ENCODE measurements at regions not wholly inside any gene's neighbourhood (a gene's known extent, or its start where the extent isn't known, plus 50 kb on each side); places are given as distances from the start of the nearest gene placed in this dataset.

- H3K27me3 ChIP-seq (ENCODE audit: insufficient read depth, low read depth, low read length) = no peaks in the 10 kb centered on the region
- H3K9me3 ChIP-seq (ENCODE audit: low read length) = no peaks in the 10 kb centered on the region
- no peak overlapping the region for H3K9ac ChIP-seq (ENCODE audit: low read length)
- no peak overlapping the region for H3K4me2 ChIP-seq (ENCODE audit: low read length)
- TF ChIP-seq POLR2AphosphoS5 (IDR thresholded peaks at IDR 0.05) = no peak
- no peak for TF ChIP-seq SMC3 (conservative IDR thresholded peaks at IDR 0.05; ENCODE audit: poor library complexity)
- no peak for TF ChIP-seq RAD21 (conservative IDR thresholded peaks at IDR 0.05)
- TF ChIP-seq EP300 (conservative IDR thresholded peaks at IDR 0.05; ENCODE audit: poor library complexity, severe bottlenecking) = no peak
- TF ChIP-seq TAF1 (IDR thresholded peaks at IDR 0.05; ENCODE audit: low read depth) = no peak
- TF ChIP-seq EZH2 (IDR thresholded peaks at IDR 0.05; ENCODE audit: borderline replicate concordance, insufficient read depth, low read length, poor library complexity, severe bottlenecking) = no peak
- TF ChIP-seq MXI1 (conservative IDR thresholded peaks at IDR 0.05; ENCODE audit: poor library complexity, severe bottlenecking) = no peak
- no peak for TF ChIP-seq REST (IDR thresholded peaks at IDR 0.05; ENCODE audit: borderline replicate concordance)
- TF ChIP-seq CTCF (IDR thresholded peaks at IDR 0.05; ENCODE audit: poor library complexity, severe bottlenecking) = no peak
- no peaks in the 10 kb centered on the region for H3F3A ChIP-seq (ENCODE audit: insufficient read depth, low read length, poor library complexity, severe bottlenecking)
- H3K36me3 ChIP-seq (ENCODE audit: insufficient read depth, low read length) = no peaks in the 10 kb centered on the region
- no peak overlapping the region for H3K4me3 ChIP-seq (ENCODE audit: low read length)
- no peak overlapping the region for H2AFZ ChIP-seq (ENCODE audit: low read depth, low read length)
- H3K27ac ChIP-seq (ENCODE audit: low read length) = no peak overlapping the region
- H3K9me2 ChIP-seq (ENCODE audit: insufficient read depth, low read length) = no peaks in the 10 kb centered on the region
- H3K79me2 ChIP-seq (replicated peaks; ENCODE audit: insufficient read depth, low read length) = no peaks in the 10 kb centered on the region
- no peaks in the 10 kb centered on the region for H4K20me1 ChIP-seq (ENCODE audit: insufficient read depth)
These were observed 207.8 kb downstream of the SIPA1L2 start for GRCh38 chr1:232422098-232422497.

GRCh38 chr1:232421143-232421796 lies 208.7 kb downstream of the SIPA1L2 start:
- no peaks in the 10 kb centered on the region for H3K79me2 ChIP-seq (replicated peaks; ENCODE audit: insufficient read depth, low read length)
- H3K9me3 ChIP-seq (ENCODE audit: low read length) = no peaks in the 10 kb centered on the region
- H3K27ac ChIP-seq (ENCODE audit: low read length) = no peak overlapping the region
- no peak overlapping the region for H3K4me2 ChIP-seq (ENCODE audit: low read length)
- no peak for TF ChIP-seq TAF1 (IDR thresholded peaks at IDR 0.05; ENCODE audit: low read depth)
- no peak for TF ChIP-seq REST (IDR thresholded peaks at IDR 0.05; ENCODE audit: borderline replicate concordance)
- TF ChIP-seq POLR2AphosphoS5 (IDR thresholded peaks at IDR 0.05) = no peak
- TF ChIP-seq RAD21 (conservative IDR thresholded peaks at IDR 0.05) = no peak
- no peak for TF ChIP-seq CTCF (IDR thresholded peaks at IDR 0.05; ENCODE audit: poor library complexity, severe bottlenecking)
- TF ChIP-seq SMC3 (conservative IDR thresholded peaks at IDR 0.05; ENCODE audit: poor library complexity) = no peak
- no peak for TF ChIP-seq EZH2 (IDR thresholded peaks at IDR 0.05; ENCODE audit: borderline replicate concordance, insufficient read depth, low read length, poor library complexity, severe bottlenecking)
- TF ChIP-seq MXI1 (conservative IDR thresholded peaks at IDR 0.05; ENCODE audit: poor library complexity, severe bottlenecking) = no peak
- TF ChIP-seq EP300 (conservative IDR thresholded peaks at IDR 0.05; ENCODE audit: poor library complexity, severe bottlenecking) = no peak
- H3K27me3 ChIP-seq (ENCODE audit: insufficient read depth, low read depth, low read length) = no peaks in the 10 kb centered on the region
- H4K20me1 ChIP-seq (ENCODE audit: insufficient read depth) = no peaks in the 10 kb centered on the region
- H3K36me3 ChIP-seq (ENCODE audit: insufficient read depth, low read length) = no peaks in the 10 kb centered on the region
- no peak overlapping the region for H3K4me3 ChIP-seq (ENCODE audit: low read length)
- H3K9me2 ChIP-seq (ENCODE audit: insufficient read depth, low read length) = no peaks in the 10 kb centered on the region
- no peaks in the 10 kb centered on the region for H3F3A ChIP-seq (ENCODE audit: insufficient read depth, low read length, poor library complexity, severe bottlenecking)
- no peak overlapping the region for H3K9ac ChIP-seq (ENCODE audit: low read length)
- no peak overlapping the region for H2AFZ ChIP-seq (ENCODE audit: low read depth, low read length)
